ENCODE measurements at regions not wholly inside any gene's neighbourhood (a gene's known extent, or its start where the extent isn't known, plus 50 kb on each side); places are given as distances from the start of the nearest gene placed in this dataset.

- H3K27me3 ChIP-seq (ENCODE audit: control insufficient read depth, insufficient read depth, low read length) = no peaks in the 10 kb centered on the region
- no peak overlapping the region for H3K4me3 ChIP-seq (ENCODE audit: low read depth, low read length)
- POLR2A ChIA-PET = no interaction called here
- CTCF ChIA-PET = no interaction called here
- DNase-seq (ENCODE audit: low read depth) = no peak
- H3K36me3 ChIP-seq (ENCODE audit: control insufficient read depth, insufficient read depth, low read length) = no peaks in the 10 kb centered on the region
- no peak for TF ChIP-seq CTCF (IDR thresholded peaks at IDR 0.05; ENCODE audit: insufficient read depth, low read depth, low read length)
Observed at GRCh38 chr16:51228097-51228659, 77.1 kb upstream of the SALL1 start.

GRCh38 chr16:51225878-51226277 lies 74.8 kb upstream of the SALL1 start:
- no peak for DNase-seq (ENCODE audit: low read depth)
- ChIA-PET CTCF (no interaction called here), POLR2A (no interaction called here)
- no peak for TF ChIP-seq CTCF (IDR thresholded peaks at IDR 0.05; ENCODE audit: insufficient read depth, low read depth, low read length)
- Histone ChIP-seq H3K27me3 (ENCODE audit: control insufficient read depth, insufficient read depth, low read length) (no peaks in the 10 kb centered on the region), H3K4me3 (ENCODE audit: low read depth, low read length) (no peak overlapping the region), H3K36me3 (ENCODE audit: control insufficient read depth, insufficient read depth, low read length) (no peaks in the 10 kb centered on the region)

GRCh38 chr16:51224317-51224716 lies 73.2 kb upstream of the SALL1 start:
- H3K36me3 ChIP-seq (ENCODE audit: control insufficient read depth, insufficient read depth, low read length) = no peaks in the 10 kb centered on the region
- no peak for TF ChIP-seq CTCF (IDR thresholded peaks at IDR 0.05; ENCODE audit: insufficient read depth, low read depth, low read length)
- no peak overlapping the region for H3K4me3 ChIP-seq (ENCODE audit: low read depth, low read length)
- ChIA-PET POLR2A (no interaction called here), CTCF (no interaction called here)
- no peaks in the 10 kb centered on the region for H3K27me3 ChIP-seq (ENCODE audit: control insufficient read depth, insufficient read depth, low read length)
- DNase-seq (ENCODE audit: low read depth) = no peak

- Histone ChIP-seq H3K4me3 (ENCODE audit: low read depth, low read length) (no peak overlapping the region), H3K36me3 (ENCODE audit: control insufficient read depth, insufficient read depth, low read length) (no peaks in the 10 kb centered on the region), H3K27me3 (ENCODE audit: control insufficient read depth, insufficient read depth, low read length) (no peaks in the 10 kb centered on the region)
- ChIA-PET POLR2A (no interaction called here), CTCF (interaction anchor here (1.1 kb wide), 1 partner anchor 14 kb away, joined by 3 read pairs; no protein-coding TSS in a partner anchor)
- TF ChIP-seq CTCF (IDR thresholded peaks at IDR 0.05; ENCODE audit: insufficient read depth, low read depth, low read length) = no peak
- DNase-seq (ENCODE audit: low read depth) = no peak
Observed at GRCh38 chr16:51222016-51222415, 70.9 kb upstream of the SALL1 start.

- TF ChIP-seq CTCF (IDR thresholded peaks at IDR 0.05; ENCODE audit: insufficient read depth, low read depth, low read length) = no peak
- H3K27me3 ChIP-seq (ENCODE audit: control insufficient read depth, insufficient read depth, low read length) = no peaks in the 10 kb centered on the region
- ChIA-PET CTCF (interaction anchor here (1.0 kb wide), 1 partner anchor 13 kb away, joined by 3 read pairs; no protein-coding TSS in a partner anchor), POLR2A (no interaction called here)
- H3K4me3 ChIP-seq (ENCODE audit: low read depth, low read length) = no peak overlapping the region
- no peak for DNase-seq (ENCODE audit: low read depth)
- H3K36me3 ChIP-seq (ENCODE audit: control insufficient read depth, insufficient read depth, low read length) = no peaks in the 10 kb centered on the region
Observed at GRCh38 chr16:51211148-51211547, 60.1 kb upstream of the SALL1 start.

Data from BJ (cell line).